HG03342 (cell line): ENCODE measurements at regions not wholly inside any gene's neighbourhood (a gene's known extent, or its start where the extent isn't known, plus 50 kb on each side); places are given as distances from the start of the nearest gene placed in this dataset.
"Not testable (repeated sequence)": the region's sequence is repeated elsewhere in the genome, so short reads cannot be mapped to it uniquely, and the experiment has no call there.

Experiments
- ATAC-seq: cut with Tn5 transposase; IDR thresholded peaks from one replicate; pipeline ENCODE4 v1.9.1; 2021; ENCODE audit warnings: mild to moderate bottlenecking, moderate library complexity; ENCODE audit not compliant: unreplicated experiment

- no peak for ATAC-seq
These were observed 323.3 kb downstream of the CRPPA start for GRCh38 chr7:16098058-16098457.

- ATAC-seq: no peak
These were observed 326.0 kb downstream of the CRPPA start for GRCh38 chr7:16095171-16095950.

GRCh38 chr7:16094651-16095050, 326.7 kb downstream of the CRPPA start:
- no peak for ATAC-seq

- no peak for ATAC-seq
These were observed 328.6 kb downstream of the CRPPA start for GRCh38 chr7:16092711-16093110.

GRCh38 chr7:16091701-16092310, 329.5 kb downstream of the CRPPA start:
- no peak for ATAC-seq

GRCh38 chr7:16089801-16090200, 331.5 kb downstream of the CRPPA start:
- no peak for ATAC-seq

GRCh38 chr7:16089191-16089590, 332.1 kb downstream of the CRPPA start:
- ATAC-seq: no peak

- ATAC-seq: no peak
These were observed 334.6 kb downstream of the CRPPA start for GRCh38 chr7:16086743-16087142.

GRCh38 chr7:16085780-16086179, 335.6 kb downstream of the CRPPA start:
- not testable (repeated sequence) for ATAC-seq

GRCh38 chr7:16084875-16085274, 336.5 kb downstream of the CRPPA start:
- no peak for ATAC-seq

GRCh38 chr7:16084370-16084769, 337.0 kb downstream of the CRPPA start:
- ATAC-seq: no peak

- ATAC-seq: no peak
These were observed 337.4 kb downstream of the CRPPA start for GRCh38 chr7:16083931-16084330.

GRCh38 chr7:16080131-16080530, 341.2 kb downstream of the CRPPA start:
- ATAC-seq: no peak

GRCh38 chr7:16079723-16080122, 341.6 kb downstream of the CRPPA start:
- no peak for ATAC-seq

GRCh38 chr7:16078076-16078952, 343.0 kb downstream of the CRPPA start:
- peak; percentile 71 for ATAC-seq

- peak; percentile 91 for ATAC-seq
These were observed 350.0 kb downstream of the CRPPA start for GRCh38 chr7:16071246-16071857.

GRCh38 chr7:16070806-16071205, 350.5 kb downstream of the CRPPA start:
- ATAC-seq: no peak

GRCh38 chr7:16069998-16070397, 351.3 kb downstream of the CRPPA start:
- no peak for ATAC-seq

- no peak for ATAC-seq
These were observed 353.2 kb downstream of the CRPPA start for GRCh38 chr7:16068183-16068582.

GRCh38 chr7:16067711-16068110, 353.6 kb downstream of the CRPPA start:
- no peak for ATAC-seq

- ATAC-seq: no peak
These were observed 354.4 kb downstream of the CRPPA start for GRCh38 chr7:16066805-16067459.
